MM.1S (cell line): ENCODE measurements at regions not wholly inside any gene's neighbourhood (a gene's known extent, or its start where the extent isn't known, plus 50 kb on each side); places are given as distances from the start of the nearest gene placed in this dataset.

Experiments
- EZH2 ChIP-seq: fragments of 300-600 bp; sonication (generic); optimal IDR thresholded peaks from 2 replicates; pipeline ENCODE3; 2017; ENCODE audit warnings: low read depth, mild to moderate bottlenecking, antibody characterized with exemption, low read length, mixed read lengths
- TF ChIP-seq, protein P1 (sequence below): fragments of 300-600 bp; sonication (generic); IDR thresholded peaks from 2 replicates; pipeline ENCODE4 v1.5.1; 2016; ENCODE audit warnings: antibody characterized with exemption, low read length, mixed read lengths

GRCh38 chr1:57916041-57916440 is 492.2 kb upstream of the DAB1 start:
- TF ChIP-seq, protein P1, sequence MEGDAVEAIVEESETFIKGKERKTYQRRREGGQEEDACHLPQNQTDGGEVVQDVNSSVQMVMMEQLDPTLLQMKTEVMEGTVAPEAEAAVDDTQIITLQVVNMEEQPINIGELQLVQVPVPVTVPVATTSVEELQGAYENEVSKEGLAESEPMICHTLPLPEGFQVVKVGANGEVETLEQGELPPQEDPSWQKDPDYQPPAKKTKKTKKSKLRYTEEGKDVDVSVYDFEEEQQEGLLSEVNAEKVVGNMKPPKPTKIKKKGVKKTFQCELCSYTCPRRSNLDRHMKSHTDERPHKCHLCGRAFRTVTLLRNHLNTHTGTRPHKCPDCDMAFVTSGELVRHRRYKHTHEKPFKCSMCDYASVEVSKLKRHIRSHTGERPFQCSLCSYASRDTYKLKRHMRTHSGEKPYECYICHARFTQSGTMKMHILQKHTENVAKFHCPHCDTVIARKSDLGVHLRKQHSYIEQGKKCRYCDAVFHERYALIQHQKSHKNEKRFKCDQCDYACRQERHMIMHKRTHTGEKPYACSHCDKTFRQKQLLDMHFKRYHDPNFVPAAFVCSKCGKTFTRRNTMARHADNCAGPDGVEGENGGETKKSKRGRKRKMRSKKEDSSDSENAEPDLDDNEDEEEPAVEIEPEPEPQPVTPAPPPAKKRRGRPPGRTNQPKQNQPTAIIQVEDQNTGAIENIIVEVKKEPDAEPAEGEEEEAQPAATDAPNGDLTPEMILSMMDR, result no peak
- no peak for TF ChIP-seq EZH2
